ENCODE measurements at regions not wholly inside any gene's neighbourhood (a gene's known extent, or its start where the extent isn't known, plus 50 kb on each side); places are given as distances from the start of the nearest gene placed in this dataset.

DNA sequence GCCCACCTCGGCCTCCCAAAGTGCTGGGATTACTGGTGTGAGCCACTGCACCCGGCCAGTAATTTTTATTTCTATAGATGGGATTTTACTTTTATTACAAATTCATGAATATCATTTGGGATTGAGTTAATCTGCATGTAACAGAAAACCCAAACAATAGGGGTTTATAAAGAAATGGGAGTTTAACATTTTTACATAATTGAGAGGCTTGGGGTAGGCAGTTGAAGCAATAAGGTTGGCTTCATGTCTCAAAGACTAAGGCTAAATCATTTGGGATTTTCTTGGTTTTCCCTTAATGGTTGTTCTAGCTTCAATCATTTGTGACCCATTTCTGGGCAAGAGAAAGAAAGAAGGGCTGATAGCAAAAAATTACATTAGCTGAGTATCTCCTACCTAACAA lies 118.7 kb upstream of the FOXD3 start (continued):
- TF ChIP-seq, protein P1, sequence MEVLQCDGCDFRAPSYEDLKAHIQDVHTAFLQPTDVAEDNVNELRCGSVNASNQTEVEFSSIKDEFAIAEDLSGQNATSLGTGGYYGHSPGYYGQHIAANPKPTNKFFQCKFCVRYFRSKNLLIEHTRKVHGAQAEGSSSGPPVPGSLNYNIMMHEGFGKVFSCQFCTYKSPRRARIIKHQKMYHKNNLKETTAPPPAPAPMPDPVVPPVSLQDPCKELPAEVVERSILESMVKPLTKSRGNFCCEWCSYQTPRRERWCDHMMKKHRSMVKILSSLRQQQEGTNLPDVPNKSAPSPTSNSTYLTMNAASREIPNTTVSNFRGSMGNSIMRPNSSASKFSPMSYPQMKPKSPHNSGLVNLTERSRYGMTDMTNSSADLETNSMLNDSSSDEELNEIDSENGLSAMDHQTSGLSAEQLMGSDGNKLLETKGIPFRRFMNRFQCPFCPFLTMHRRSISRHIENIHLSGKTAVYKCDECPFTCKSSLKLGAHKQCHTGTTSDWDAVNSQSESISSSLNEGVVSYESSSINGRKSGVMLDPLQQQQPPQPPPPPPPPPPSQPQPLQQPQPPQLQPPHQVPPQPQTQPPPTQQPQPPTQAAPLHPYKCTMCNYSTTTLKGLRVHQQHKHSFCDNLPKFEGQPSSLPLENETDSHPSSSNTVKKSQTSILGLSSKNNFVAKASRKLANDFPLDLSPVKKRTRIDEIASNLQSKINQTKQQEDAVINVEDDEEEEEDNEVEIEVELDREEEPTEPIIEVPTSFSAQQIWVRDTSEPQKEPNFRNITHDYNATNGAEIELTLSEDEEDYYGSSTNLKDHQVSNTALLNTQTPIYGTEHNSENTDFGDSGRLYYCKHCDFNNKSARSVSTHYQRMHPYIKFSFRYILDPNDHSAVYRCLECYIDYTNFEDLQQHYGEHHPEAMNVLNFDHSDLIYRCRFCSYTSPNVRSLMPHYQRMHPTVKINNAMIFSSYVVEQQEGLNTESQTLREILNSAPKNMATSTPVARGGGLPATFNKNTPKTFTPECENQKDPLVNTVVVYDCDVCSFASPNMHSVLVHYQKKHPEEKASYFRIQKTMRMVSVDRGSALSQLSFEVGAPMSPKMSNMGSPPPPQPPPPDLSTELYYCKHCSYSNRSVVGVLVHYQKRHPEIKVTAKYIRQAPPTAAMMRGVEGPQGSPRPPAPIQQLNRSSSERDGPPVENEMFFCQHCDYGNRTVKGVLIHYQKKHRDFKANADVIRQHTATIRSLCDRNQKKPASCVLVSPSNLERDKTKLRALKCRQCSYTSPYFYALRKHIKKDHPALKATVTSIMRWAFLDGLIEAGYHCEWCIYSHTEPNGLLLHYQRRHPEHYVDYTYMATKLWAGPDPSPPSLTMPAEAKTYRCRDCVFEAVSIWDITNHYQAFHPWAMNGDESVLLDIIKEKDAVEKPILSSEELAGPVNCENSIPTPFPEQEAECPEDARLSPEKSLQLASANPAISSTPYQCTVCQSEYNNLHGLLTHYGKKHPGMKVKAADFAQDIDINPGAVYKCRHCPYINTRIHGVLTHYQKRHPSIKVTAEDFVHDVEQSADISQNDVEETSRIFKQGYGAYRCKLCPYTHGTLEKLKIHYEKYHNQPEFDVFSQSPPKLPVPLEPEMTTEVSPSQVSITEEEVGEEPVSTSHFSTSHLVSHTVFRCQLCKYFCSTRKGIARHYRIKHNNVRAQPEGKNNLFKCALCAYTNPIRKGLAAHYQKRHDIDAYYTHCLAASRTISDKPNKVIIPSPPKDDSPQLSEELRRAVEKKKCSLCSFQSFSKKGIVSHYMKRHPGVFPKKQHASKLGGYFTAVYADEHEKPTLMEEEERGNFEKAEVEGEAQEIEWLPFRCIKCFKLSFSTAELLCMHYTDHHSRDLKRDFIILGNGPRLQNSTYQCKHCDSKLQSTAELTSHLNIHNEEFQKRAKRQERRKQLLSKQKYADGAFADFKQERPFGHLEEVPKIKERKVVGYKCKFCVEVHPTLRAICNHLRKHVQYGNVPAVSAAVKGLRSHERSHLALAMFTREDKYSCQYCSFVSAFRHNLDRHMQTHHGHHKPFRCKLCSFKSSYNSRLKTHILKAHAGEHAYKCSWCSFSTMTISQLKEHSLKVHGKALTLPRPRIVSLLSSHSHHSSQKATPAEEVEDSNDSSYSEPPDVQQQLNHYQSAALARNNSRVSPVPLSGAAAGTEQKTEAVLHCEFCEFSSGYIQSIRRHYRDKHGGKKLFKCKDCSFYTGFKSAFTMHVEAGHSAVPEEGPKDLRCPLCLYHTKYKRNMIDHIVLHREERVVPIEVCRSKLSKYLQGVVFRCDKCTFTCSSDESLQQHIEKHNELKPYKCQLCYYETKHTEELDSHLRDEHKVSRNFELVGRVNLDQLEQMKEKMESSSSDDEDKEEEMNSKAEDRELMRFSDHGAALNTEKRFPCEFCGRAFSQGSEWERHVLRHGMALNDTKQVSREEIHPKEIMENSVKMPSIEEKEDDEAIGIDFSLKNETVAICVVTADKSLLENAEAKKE (CRISPR knock-in tag; IDR thresholded peaks at IDR 0.05) = no peak
- TF ChIP-seq, protein P2, sequence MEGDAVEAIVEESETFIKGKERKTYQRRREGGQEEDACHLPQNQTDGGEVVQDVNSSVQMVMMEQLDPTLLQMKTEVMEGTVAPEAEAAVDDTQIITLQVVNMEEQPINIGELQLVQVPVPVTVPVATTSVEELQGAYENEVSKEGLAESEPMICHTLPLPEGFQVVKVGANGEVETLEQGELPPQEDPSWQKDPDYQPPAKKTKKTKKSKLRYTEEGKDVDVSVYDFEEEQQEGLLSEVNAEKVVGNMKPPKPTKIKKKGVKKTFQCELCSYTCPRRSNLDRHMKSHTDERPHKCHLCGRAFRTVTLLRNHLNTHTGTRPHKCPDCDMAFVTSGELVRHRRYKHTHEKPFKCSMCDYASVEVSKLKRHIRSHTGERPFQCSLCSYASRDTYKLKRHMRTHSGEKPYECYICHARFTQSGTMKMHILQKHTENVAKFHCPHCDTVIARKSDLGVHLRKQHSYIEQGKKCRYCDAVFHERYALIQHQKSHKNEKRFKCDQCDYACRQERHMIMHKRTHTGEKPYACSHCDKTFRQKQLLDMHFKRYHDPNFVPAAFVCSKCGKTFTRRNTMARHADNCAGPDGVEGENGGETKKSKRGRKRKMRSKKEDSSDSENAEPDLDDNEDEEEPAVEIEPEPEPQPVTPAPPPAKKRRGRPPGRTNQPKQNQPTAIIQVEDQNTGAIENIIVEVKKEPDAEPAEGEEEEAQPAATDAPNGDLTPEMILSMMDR (conservative IDR thresholded peaks at IDR 0.05; ENCODE audit: low read depth in 2 of 2) = no peak
- TF ChIP-seq STAT1 (IDR thresholded peaks at IDR 0.05; ENCODE audit: unreplicated experiment) = no peak

DNA sequence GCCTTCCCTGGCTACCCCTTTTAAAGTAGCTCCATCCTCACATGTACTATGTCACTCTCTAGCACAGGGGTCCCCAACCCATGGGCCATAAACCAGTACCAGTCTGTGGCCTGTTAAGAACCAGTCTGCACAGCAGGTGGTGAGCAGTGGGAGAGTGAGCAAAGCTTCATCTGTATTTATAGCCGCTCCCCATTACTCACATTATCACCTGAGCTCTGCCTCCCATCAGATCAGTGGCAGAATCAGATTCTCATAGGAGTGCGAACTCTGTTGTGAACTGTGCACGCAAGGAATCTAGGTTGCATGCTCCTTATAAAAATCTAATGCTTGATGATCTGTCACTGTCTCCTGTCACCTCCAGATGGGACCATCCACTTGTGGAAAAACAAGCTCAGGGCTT lies 116.6 kb upstream of the FOXD3 start:
- Histone ChIP-seq H3K9me2 (ENCODE audit: insufficient read depth) (no peaks in the 10 kb centered on the region), H2AFZ (no peak overlapping the region), H3K4me2 (no peak overlapping the region), H3K27ac (ENCODE audit: low read depth) (no peak overlapping the region), H4K20me1 (replicated peaks; ENCODE audit: insufficient read depth) (no peaks in the 10 kb centered on the region), H3K36me3 (ENCODE audit: insufficient read depth) (no peaks in the 10 kb centered on the region), H3K79me2 (replicated peaks; ENCODE audit: insufficient read depth) (no peaks in the 10 kb centered on the region), H3F3A (replicated peaks; ENCODE audit: low read depth) (no peaks in the 10 kb centered on the region), H3K27me3 (ENCODE audit: insufficient read depth) (peaks cover 25% of the 10 kb centered on the region), H3K4me1 (ENCODE audit: insufficient read depth) (peaks cover 26% of the 10 kb centered on the region), H3K4me3 (no peak overlapping the region)
- Mint-ChIP-seq H3K9me3 (peaks cover 13% of the 10 kb centered on the region; the same call in 2 of the 3 replicates), H3K4me1 (peaks cover 32% of the 10 kb centered on the region), H3K27me3 (ENCODE audit: insufficient read depth, low read depth, poor library complexity) (peaks cover 14% of the 10 kb centered on the region), H3K36me3 (ENCODE audit: low read depth) (peaks cover 11% of the 10 kb centered on the region), H3K27ac (no peak overlapping the region), H3K4me3 (no peak overlapping the region)
- ATAC-seq = no peak
- no peak for DNase-seq (ENCODE audit: low spot score)
- TF ChIP-seq, protein P3, sequence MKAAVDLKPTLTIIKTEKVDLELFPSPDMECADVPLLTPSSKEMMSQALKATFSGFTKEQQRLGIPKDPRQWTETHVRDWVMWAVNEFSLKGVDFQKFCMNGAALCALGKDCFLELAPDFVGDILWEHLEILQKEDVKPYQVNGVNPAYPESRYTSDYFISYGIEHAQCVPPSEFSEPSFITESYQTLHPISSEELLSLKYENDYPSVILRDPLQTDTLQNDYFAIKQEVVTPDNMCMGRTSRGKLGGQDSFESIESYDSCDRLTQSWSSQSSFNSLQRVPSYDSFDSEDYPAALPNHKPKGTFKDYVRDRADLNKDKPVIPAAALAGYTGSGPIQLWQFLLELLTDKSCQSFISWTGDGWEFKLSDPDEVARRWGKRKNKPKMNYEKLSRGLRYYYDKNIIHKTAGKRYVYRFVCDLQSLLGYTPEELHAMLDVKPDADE (IDR thresholded peaks at IDR 0.05) = no peak
- no peak for TF ChIP-seq EZH2phosphoT487 (IDR thresholded peaks at IDR 0.05; ENCODE audit: unreplicated experiment)
- TF ChIP-seq EZH2 (IDR thresholded peaks at IDR 0.05; ENCODE audit: low read depth, unreplicated experiment) = no peak
- TF ChIP-seq, protein P1 (CRISPR knock-in tag; IDR thresholded peaks at IDR 0.05) = no peak
- TF ChIP-seq NANOG (IDR thresholded peaks at IDR 0.05; ENCODE audit: borderline replicate concordance) = no peak
